HCT116 (cell line): ENCODE measurements at regions not wholly inside any gene's neighbourhood (a gene's known extent, or its start where the extent isn't known, plus 50 kb on each side); places are given as distances from the start of the nearest gene placed in this dataset.

Experiments
- ATAC-seq: fragments of 200-7000 bp; cut with Tn5 transposase; 2 replicates; pipeline ENCODE4 v1.9.1; 2020; ENCODE audit warnings: mild to moderate bottlenecking, moderate library complexity
- BruUV-seq: library from RNA; stranded (reverse); fragments of 400-500 nt; replicated peaks from 2 replicates; lab custom pipeline; 2021; lab: Mats Ljungman, UMichigan
- CTCF ChIA-PET: fragments of 300-600 bp; sonication (Branson Sonifier 250); formaldehyde crosslinking; loops from one replicate; lab custom pipeline; 2021; ENCODE audit warnings: antibody characterized with exemption; lab: Charles Lee
- POLR2A ChIA-PET: fragments of 300-600, 350-600 bp; sonication (Branson Sonifier 250); formaldehyde crosslinking; loops from one replicate; lab custom pipeline; 2021; ENCODE audit warnings: antibody characterized with exemption; lab: Charles Lee
- RAD21 ChIA-PET, 2 experiments: fragments of 300-600 bp; sonication (Branson Sonifier 250); formaldehyde crosslinking; loops; one replicate each; lab custom pipeline; 2023; ENCODE audit warnings: low total read pairs in 2 of 2; ENCODE audit not compliant: uncharacterized antibody in 2 of 2, unreplicated experiment in 2 of 2, low non-redundant PET in 1 of 2; lab: Charles Lee
- DNase-seq: peaks from one replicate; pipeline ENCODE4 v3.0.0-alpha.2; 2010; ENCODE audit warnings: low read depth, low spot score
- H2AFZ ChIP-seq: fragments of 200-600 bp; shearing (Covaris generic), sonication (generic); 2 replicates; pipeline ENCODE4 v1.6.1; 2017; ENCODE audit warnings: low read depth, mixed run types, mixed read lengths, antibody characterized with exemption, low read length; ENCODE audit not compliant: poor library complexity, severe bottlenecking
- H3K27ac ChIP-seq: 2 replicates; pipeline ENCODE4 v1.5.1; 2012; ENCODE audit warnings: low read depth, low read length
- H3K27me3 ChIP-seq: fragments of 200-600 bp; sonication (generic); 2 replicates; pipeline ENCODE4 v1.6.1; 2016; ENCODE audit warnings: mixed run types, low read length, mixed read lengths; ENCODE audit not compliant: insufficient read depth
- H3K36me3 ChIP-seq, 2 experiments: fragments of 200-500 bp in 1 of 2; fragments of 200-600 bp in 1 of 2; sonication (Bioruptor generic) in 1 of 2; sonication (generic) in 1 of 2; 2 replicates each; pipeline versions ENCODE4 v1.5.1 to v1.6.1; 2014 to 2016; ENCODE audit warnings: low read length in 2 of 2, inconsistent platforms in 1 of 2, mixed read lengths in 1 of 2, mixed run types in 1 of 2; ENCODE audit not compliant: insufficient read depth in 2 of 2, control insufficient read depth in 1 of 2
- H3K4me1 ChIP-seq, 2 experiments: fragments of 200-600 bp in 1 of 2; sonication (generic) in 1 of 2; 2 replicates each; pipeline versions ENCODE4 v1.5.1 to v1.6.1; 2012 to 2017; ENCODE audit warnings: low read length in 2 of 2, inconsistent platforms in 1 of 2, mild to moderate bottlenecking in 1 of 2, mixed read lengths in 1 of 2, mixed run types in 1 of 2, moderate library complexity in 1 of 2; ENCODE audit not compliant: insufficient read depth in 2 of 2, control insufficient read depth in 1 of 2
- H3K4me2 ChIP-seq: fragments of 200-600 bp; sonication (generic); 2 replicates; pipeline ENCODE4 v1.6.1; 2017; ENCODE audit warnings: mixed run types, low read length, mixed read lengths
- H3K4me3 ChIP-seq, 2 experiments: fragments of 200-600 bp in 1 of 2; sonication (generic) in 1 of 2; replicated peaks in 1 of 2; 2 replicates each; pipeline ENCODE4 v1.5.1; 2011 to 2016; ENCODE audit warnings: low read length in 2 of 2, control low read depth in 1 of 2, low read depth in 1 of 2, mild to moderate bottlenecking in 1 of 2, mixed read lengths in 1 of 2, mixed run types in 1 of 2
- H3K79me2 ChIP-seq: fragments of 200-600 bp; sonication (generic); 2 replicates; pipeline ENCODE4 v1.6.1; 2017; ENCODE audit warnings: mild to moderate bottlenecking, mixed run types, low read length, moderate library complexity, mixed read lengths; ENCODE audit not compliant: insufficient read depth
- H3K9ac ChIP-seq: fragments of 200-600 bp; sonication (generic); 2 replicates; pipeline ENCODE4 v1.6.1; 2016; ENCODE audit warnings: low read length, mixed read lengths
- H3K9me2 ChIP-seq: fragments of 200-600 bp; sonication (generic), shearing (Covaris generic); 2 replicates; pipeline ENCODE4 v1.6.1; 2017; ENCODE audit warnings: mixed run types, mild to moderate bottlenecking, moderate library complexity; ENCODE audit not compliant: insufficient read depth
- H3K9me3 ChIP-seq, 2 experiments: fragments of 200-500 bp in 1 of 2; fragments of 200-600 bp in 1 of 2; sonication (Bioruptor generic) in 1 of 2; sonication (generic) in 1 of 2; 2 replicates each; pipeline ENCODE4 v1.6.1; 2014 to 2017; ENCODE audit warnings: low read length in 2 of 2, mixed read lengths in 2 of 2, inconsistent platforms in 1 of 2, low read depth in 1 of 2, mild to moderate bottlenecking in 1 of 2, mixed run types in 1 of 2, moderate library complexity in 1 of 2; ENCODE audit not compliant: control insufficient read depth in 1 of 2, insufficient read depth in 1 of 2
- H4K20me1 ChIP-seq: fragments of 200-600 bp; sonication (generic), shearing (Covaris generic); 2 replicates; pipeline ENCODE4 v1.6.1; 2017; ENCODE audit warnings: mixed run types, mild to moderate bottlenecking, moderate library complexity; ENCODE audit not compliant: insufficient read depth
- CBX3 ChIP-seq: IDR thresholded peaks from 2 replicates; pipeline ENCODE4 v1.6.1; 2012; ENCODE audit warnings: low read depth
- CEBPB ChIP-seq: IDR thresholded peaks from 2 replicates; pipeline ENCODE4 v1.6.1; 2012; ENCODE audit warnings: low read depth
- ELF1 ChIP-seq: IDR thresholded peaks from 2 replicates; pipeline ENCODE4 v1.6.1; 2012; ENCODE audit warnings: low read depth, borderline replicate concordance
- EZH2 ChIP-seq: fragments of 200-600 bp; sonication (generic); IDR thresholded peaks from 2 replicates; pipeline ENCODE4 v1.6.1; 2017; ENCODE audit warnings: antibody characterized with exemption, mixed run types
- EZH2phosphoT487 ChIP-seq: fragments of 200-600 bp; IDR thresholded peaks from 2 replicates; pipeline ENCODE4 v1.6.1; 2018; ENCODE audit warnings: antibody characterized with exemption, borderline replicate concordance
- FOSL1 ChIP-seq: IDR thresholded peaks from 2 replicates; pipeline ENCODE4 v1.6.1; 2012; ENCODE audit warnings: low read depth
- JUND ChIP-seq: IDR thresholded peaks from 2 replicates; pipeline ENCODE4 v1.6.1; 2012
- POLR2AphosphoS5 ChIP-seq: IDR thresholded peaks from 2 replicates; pipeline ENCODE4 v1.6.1; 2011; ENCODE audit warnings: mild to moderate bottlenecking, low read depth, low read length, moderate library complexity
- RAD21 ChIP-seq: IDR thresholded peaks from 2 replicates; pipeline ENCODE4 v1.6.1; 2012; ENCODE audit warnings: low read depth, mild to moderate bottlenecking
- SP1 ChIP-seq: IDR thresholded peaks from 2 replicates; pipeline ENCODE4 v1.6.1; 2012; ENCODE audit warnings: low read depth
- YY1 ChIP-seq: IDR thresholded peaks from 2 replicates; pipeline ENCODE4 v1.6.1; 2011; ENCODE audit warnings: low read length, low read depth, moderate library complexity, mild to moderate bottlenecking; ENCODE audit not compliant: insufficient replicate concordance; ENCODE audit errors: extremely low read depth
- ZFX ChIP-seq: fragments of 450-650 bp; IDR thresholded peaks from 2 replicates; pipeline ENCODE4 v1.6.1; 2017
- ZNF274 ChIP-seq: fragments of 200-500 bp; sonication (Bioruptor generic); IDR thresholded peaks from 2 replicates; pipeline ENCODE4 v1.6.1; 2014; ENCODE audit warnings: mild to moderate bottlenecking, low read depth, low read length, inconsistent platforms
- intact Hi-C: fragments of 100-400 bp; cut with micrococcal nuclease; formaldehyde crosslinking; loops from 2 replicates; pipeline ENCODE4 v1.10.0; 2022
- TF ChIP-seq, protein P1 (sequence below): IDR thresholded peaks from 2 replicates; pipeline ENCODE4 v1.6.1; 2012
- TF ChIP-seq, protein P2 (sequence below): IDR thresholded peaks from 2 replicates; pipeline ENCODE4 v1.6.1; 2012; ENCODE audit warnings: low read depth
- TF ChIP-seq, protein P3 (sequence below), 3 experiments: fragments of 200-600 bp in 1 of 3; sonication (generic) in 1 of 3; IDR thresholded peaks in 2 of 3; conservative IDR thresholded peaks in 1 of 3; 2 replicates each; pipeline ENCODE4 v1.5.1; 2012 to 2017; ENCODE audit warnings: low read depth in 2 of 3, low read length in 2 of 3, antibody characterized with exemption in 1 of 3, borderline replicate concordance in 1 of 3, control low read depth in 1 of 3, mild to moderate bottlenecking in 1 of 3, mixed read lengths in 1 of 3, mixed run types in 1 of 3, moderate library complexity in 1 of 3; ENCODE audit not compliant: insufficient read depth in 1 of 3

DNA sequence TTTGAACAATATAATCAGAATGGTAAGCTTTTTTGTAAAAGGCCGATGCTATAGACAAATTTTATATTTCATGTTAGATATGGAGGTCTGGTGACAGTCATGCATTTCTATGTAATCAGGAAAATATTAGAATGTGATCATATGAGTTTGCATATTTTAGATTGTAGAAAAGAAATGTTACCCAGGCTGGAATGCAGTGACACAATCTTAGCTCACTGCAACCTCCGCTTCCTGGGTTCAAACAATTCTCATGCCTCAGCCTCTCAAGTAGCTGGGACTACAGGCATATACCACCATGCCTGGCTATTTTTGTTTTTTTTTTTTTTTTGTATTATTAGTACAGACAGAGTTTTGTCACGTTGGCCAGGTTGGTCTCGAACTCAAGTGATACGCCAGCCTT is 152.0 kb downstream of the LMLN start (continued):
- TF ChIP-seq CBX3 (no peak), CEBPB (no peak), JUND (no peak), ELF1 (no peak), SP1 (no peak), YY1 (no peak), ZNF274 (no peak)

DNA sequence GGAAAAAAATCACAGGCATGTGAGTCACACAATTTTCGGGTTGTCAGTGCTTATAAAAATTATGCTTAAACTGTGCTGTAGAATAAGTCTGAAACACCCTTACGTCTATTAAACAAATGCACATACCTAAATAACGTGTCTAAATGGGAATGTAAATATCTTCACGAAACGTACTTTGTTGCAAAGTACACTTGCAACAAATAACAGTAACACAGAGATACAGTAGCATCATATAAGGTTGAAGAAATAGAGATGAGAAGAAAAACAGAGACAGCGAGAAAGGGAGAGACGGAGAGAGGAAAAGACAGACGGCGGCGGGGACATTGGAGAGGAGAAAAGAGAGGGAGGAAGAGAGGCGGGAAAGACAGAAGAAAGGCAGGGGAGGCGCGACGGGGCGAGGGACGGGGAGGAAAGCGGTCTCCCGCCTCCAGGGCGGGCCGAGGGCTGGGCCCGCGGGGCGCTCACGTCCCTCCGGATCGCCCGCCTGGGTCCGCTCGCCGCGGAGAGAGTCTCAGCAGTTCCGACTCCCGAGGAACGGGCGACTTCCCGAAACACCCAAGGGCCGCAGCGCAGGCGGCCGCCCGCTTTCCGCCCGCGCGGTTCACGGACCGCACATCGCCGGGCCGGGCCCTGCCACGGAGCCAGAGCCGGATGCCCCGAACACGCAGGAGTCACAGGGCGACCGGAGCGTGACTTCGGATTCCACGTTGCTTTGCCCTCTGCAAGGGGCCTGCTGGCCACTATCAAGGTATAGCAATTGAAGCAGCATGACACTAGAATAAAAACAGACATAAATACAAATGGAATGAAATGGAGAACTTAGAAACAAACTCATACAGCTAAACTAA is 153.4 kb downstream of the LMLN start:
- ATAC-seq, result no peak
- Histone ChIP-seq H3K27ac (no peak overlapping the region), H4K20me1 (no peaks in the 10 kb centered on the region), H3K4me3 (no peak overlapping the region), H3K4me1 (peaks cover under 1% of the 10 kb centered on the region in 2 experiments; a peak in 2 of 4 replicates), H3K79me2 (no peaks in the 10 kb centered on the region), H3K9me3 (no peaks in the 10 kb centered on the region), H3K27me3 (no peaks in the 10 kb centered on the region), H3K4me2 (no peak overlapping the region), H3K9me2 (no peaks in the 10 kb centered on the region), H3K9ac (no peak overlapping the region), H2AFZ (no peak overlapping the region), H3K36me3 (no peaks in the 10 kb centered on the region)
- ChIA-PET RAD21 (no interaction called here), POLR2A (no interaction called here), CTCF (no interaction called here)
- DNase-seq, result no peak
- BruUV-seq, result no TSS peak
- TF ChIP-seq JUND, result no peak
- no peak for TF ChIP-seq ELF1
- TF ChIP-seq EZH2phosphoT487, result no peak
- TF ChIP-seq, protein P1, sequence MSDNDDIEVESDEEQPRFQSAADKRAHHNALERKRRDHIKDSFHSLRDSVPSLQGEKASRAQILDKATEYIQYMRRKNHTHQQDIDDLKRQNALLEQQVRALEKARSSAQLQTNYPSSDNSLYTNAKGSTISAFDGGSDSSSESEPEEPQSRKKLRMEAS, result no peak
- TF ChIP-seq ZFX, result no peak
- TF ChIP-seq FOSL1, result no peak
- no peak for TF ChIP-seq POLR2AphosphoS5
- TF ChIP-seq YY1, result no peak
- TF ChIP-seq, protein P2, sequence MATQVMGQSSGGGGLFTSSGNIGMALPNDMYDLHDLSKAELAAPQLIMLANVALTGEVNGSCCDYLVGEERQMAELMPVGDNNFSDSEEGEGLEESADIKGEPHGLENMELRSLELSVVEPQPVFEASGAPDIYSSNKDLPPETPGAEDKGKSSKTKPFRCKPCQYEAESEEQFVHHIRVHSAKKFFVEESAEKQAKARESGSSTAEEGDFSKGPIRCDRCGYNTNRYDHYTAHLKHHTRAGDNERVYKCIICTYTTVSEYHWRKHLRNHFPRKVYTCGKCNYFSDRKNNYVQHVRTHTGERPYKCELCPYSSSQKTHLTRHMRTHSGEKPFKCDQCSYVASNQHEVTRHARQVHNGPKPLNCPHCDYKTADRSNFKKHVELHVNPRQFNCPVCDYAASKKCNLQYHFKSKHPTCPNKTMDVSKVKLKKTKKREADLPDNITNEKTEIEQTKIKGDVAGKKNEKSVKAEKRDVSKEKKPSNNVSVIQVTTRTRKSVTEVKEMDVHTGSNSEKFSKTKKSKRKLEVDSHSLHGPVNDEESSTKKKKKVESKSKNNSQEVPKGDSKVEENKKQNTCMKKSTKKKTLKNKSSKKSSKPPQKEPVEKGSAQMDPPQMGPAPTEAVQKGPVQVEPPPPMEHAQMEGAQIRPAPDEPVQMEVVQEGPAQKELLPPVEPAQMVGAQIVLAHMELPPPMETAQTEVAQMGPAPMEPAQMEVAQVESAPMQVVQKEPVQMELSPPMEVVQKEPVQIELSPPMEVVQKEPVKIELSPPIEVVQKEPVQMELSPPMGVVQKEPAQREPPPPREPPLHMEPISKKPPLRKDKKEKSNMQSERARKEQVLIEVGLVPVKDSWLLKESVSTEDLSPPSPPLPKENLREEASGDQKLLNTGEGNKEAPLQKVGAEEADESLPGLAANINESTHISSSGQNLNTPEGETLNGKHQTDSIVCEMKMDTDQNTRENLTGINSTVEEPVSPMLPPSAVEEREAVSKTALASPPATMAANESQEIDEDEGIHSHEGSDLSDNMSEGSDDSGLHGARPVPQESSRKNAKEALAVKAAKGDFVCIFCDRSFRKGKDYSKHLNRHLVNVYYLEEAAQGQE, result no peak
- no peak for TF ChIP-seq EZH2
- TF ChIP-seq, protein P3, sequence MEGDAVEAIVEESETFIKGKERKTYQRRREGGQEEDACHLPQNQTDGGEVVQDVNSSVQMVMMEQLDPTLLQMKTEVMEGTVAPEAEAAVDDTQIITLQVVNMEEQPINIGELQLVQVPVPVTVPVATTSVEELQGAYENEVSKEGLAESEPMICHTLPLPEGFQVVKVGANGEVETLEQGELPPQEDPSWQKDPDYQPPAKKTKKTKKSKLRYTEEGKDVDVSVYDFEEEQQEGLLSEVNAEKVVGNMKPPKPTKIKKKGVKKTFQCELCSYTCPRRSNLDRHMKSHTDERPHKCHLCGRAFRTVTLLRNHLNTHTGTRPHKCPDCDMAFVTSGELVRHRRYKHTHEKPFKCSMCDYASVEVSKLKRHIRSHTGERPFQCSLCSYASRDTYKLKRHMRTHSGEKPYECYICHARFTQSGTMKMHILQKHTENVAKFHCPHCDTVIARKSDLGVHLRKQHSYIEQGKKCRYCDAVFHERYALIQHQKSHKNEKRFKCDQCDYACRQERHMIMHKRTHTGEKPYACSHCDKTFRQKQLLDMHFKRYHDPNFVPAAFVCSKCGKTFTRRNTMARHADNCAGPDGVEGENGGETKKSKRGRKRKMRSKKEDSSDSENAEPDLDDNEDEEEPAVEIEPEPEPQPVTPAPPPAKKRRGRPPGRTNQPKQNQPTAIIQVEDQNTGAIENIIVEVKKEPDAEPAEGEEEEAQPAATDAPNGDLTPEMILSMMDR (IDR thresholded peaks at IDR 0.05 in 2 of 3, conservative IDR thresholded peaks at IDR 0.05 in 1 of 3; ENCODE audit: borderline replicate concordance in 1 of 3, insufficient read depth in 1 of 3, low read depth in 2 of 3, low read length in 2 of 3), result no peak
- no peak for TF ChIP-seq RAD21
- no peak for TF ChIP-seq CBX3
- intact Hi-C loops, result no loop called here
